Neuronal stem cell (in vitro differentiated cells): ENCODE measurements at regions not wholly inside any gene's neighbourhood (a gene's known extent, or its start where the extent isn't known, plus 50 kb on each side); places are given as distances from the start of the nearest gene placed in this dataset.

Experiments used
- DNase-seq: peaks from one replicate; pipeline ENCODE4 v3.0.0-alpha.2; 2013; ENCODE audit warnings: low spot score
- H2AFZ ChIP-seq: one replicate; pipeline ENCODE4 v1.6.1; 2013; ENCODE audit warnings: mild to moderate bottlenecking, low read length, inconsistent platforms
- H2AK5ac ChIP-seq: 2 replicates; pipeline ENCODE4 v1.6.1; 2013; ENCODE audit warnings: low read depth, mild to moderate bottlenecking, inconsistent platforms, low read length, moderate library complexity, mixed read lengths
- H2BK120ac ChIP-seq: 2 replicates; pipeline ENCODE4 v1.6.1; 2013; ENCODE audit warnings: low read depth, mild to moderate bottlenecking, inconsistent platforms, low read length, moderate library complexity, mixed read lengths
- H2BK12ac ChIP-seq: one replicate; pipeline ENCODE4 v1.6.1; 2013; ENCODE audit warnings: low read length, inconsistent platforms
- H2BK15ac ChIP-seq: 2 replicates; pipeline ENCODE4 v1.6.1; 2013; ENCODE audit warnings: mild to moderate bottlenecking, low read length, inconsistent platforms, mixed read lengths
- H2BK5ac ChIP-seq: one replicate; pipeline ENCODE4 v1.6.1; 2013; ENCODE audit warnings: inconsistent platforms, mild to moderate bottlenecking, low read length, moderate library complexity
- H3K14ac ChIP-seq: one replicate; pipeline ENCODE4 v1.6.1; 2013; ENCODE audit warnings: low read length, inconsistent platforms
- H3K18ac ChIP-seq: 2 replicates; pipeline ENCODE4 v1.6.1; 2013; ENCODE audit warnings: low read length, inconsistent platforms
- H3K23ac ChIP-seq: 2 replicates; pipeline ENCODE4 v1.6.1; 2013; ENCODE audit warnings: low read depth, mild to moderate bottlenecking, mixed read lengths, low read length, inconsistent platforms; ENCODE audit not compliant: poor library complexity
- H3K27ac ChIP-seq: replicated peaks from 3 replicates; pipeline ENCODE4 v1.5.1; 2013; ENCODE audit warnings: low read length, inconsistent platforms
- H3K27me3 ChIP-seq, 3 experiments: 2 replicates each; pipeline ENCODE4 v1.6.1; 2013; ENCODE audit warnings: low read length in 3 of 3, mild to moderate bottlenecking in 2 of 3, inconsistent platforms in 1 of 3, low read depth in 1 of 3, mixed read lengths in 1 of 3, moderate library complexity in 1 of 3; ENCODE audit not compliant: control insufficient read depth in 3 of 3, insufficient read depth in 3 of 3
- H3K36me3 ChIP-seq, 2 donors: replicated peaks in 1 of 2; 2 replicates each; pipeline ENCODE4 v1.6.1; 2013; ENCODE audit warnings: low read length in 2 of 2; ENCODE audit not compliant: control insufficient read depth in 2 of 2, insufficient read depth in 2 of 2
- H3K4ac ChIP-seq: 2 replicates; pipeline ENCODE4 v1.6.1; 2013; ENCODE audit warnings: inconsistent platforms, mild to moderate bottlenecking, low read length, moderate library complexity
- H3K4me1 ChIP-seq, 2 donors: 1 replicate in 1 of 2; 2 replicates in 1 of 2; pipeline ENCODE4 v1.6.1; 2013; ENCODE audit warnings: low read length in 2 of 2, low read depth in 1 of 2; ENCODE audit not compliant: control insufficient read depth in 2 of 2, insufficient read depth in 1 of 2
- H3K4me2 ChIP-seq: one replicate; pipeline ENCODE4 v1.6.1; 2013; ENCODE audit warnings: mild to moderate bottlenecking, low read length, inconsistent platforms; ENCODE audit not compliant: insufficient read depth, poor library complexity, severe bottlenecking
- H3K4me3 ChIP-seq, 2 donors: 2 replicates each; pipeline ENCODE4 v1.5.1; 2013; ENCODE audit warnings: low read length in 2 of 2, mild to moderate bottlenecking in 2 of 2, inconsistent platforms in 1 of 2, moderate library complexity in 1 of 2
- H3K79me1 ChIP-seq: one replicate; pipeline ENCODE4 v1.6.1; 2013; ENCODE audit warnings: low read depth, mild to moderate bottlenecking, inconsistent platforms, low read length, moderate library complexity
- H3K9ac ChIP-seq: one replicate; pipeline ENCODE4 v1.6.1; 2013; ENCODE audit warnings: mild to moderate bottlenecking, low read depth, low read length, inconsistent platforms; ENCODE audit not compliant: poor library complexity
- H3K9me3 ChIP-seq, 2 donors: replicated peaks in 1 of 2; 2 replicates each; pipeline versions ENCODE3 to v1.6.1; 2013; ENCODE audit warnings: low read length in 2 of 2, mild to moderate bottlenecking in 2 of 2, inconsistent platforms in 1 of 2, low read depth in 1 of 2, mixed read lengths in 1 of 2, moderate library complexity in 1 of 2; ENCODE audit not compliant: control insufficient read depth in 2 of 2, insufficient read depth in 1 of 2
- H4K8ac ChIP-seq: one replicate; pipeline ENCODE4 v1.6.1; 2013; ENCODE audit warnings: low read depth, mild to moderate bottlenecking, inconsistent platforms, low read length, moderate library complexity
- H4K91ac ChIP-seq: one replicate; pipeline ENCODE4 v1.6.1; 2013; ENCODE audit warnings: low read length, low read depth, mild to moderate bottlenecking, inconsistent platforms; ENCODE audit not compliant: poor library complexity
- WGBS, 2 donors: extraction: QIAGEN DNeasy Blood & Tissue Kit; methylation state at CpG; one replicate each; pipeline ENCODE4 v1.1.7; 2013; ENCODE audit warnings: missing lambda C conversion rate in 2 of 2, mixed read lengths in 1 of 2; ENCODE audit not compliant: insufficient read length in 2 of 2, insufficient replicate concordance in 1 of 2; ENCODE audit errors: extremely low coverage in 2 of 2; 5-methylcytosine and 5-hydroxymethylcytosine counted together

DNA sequence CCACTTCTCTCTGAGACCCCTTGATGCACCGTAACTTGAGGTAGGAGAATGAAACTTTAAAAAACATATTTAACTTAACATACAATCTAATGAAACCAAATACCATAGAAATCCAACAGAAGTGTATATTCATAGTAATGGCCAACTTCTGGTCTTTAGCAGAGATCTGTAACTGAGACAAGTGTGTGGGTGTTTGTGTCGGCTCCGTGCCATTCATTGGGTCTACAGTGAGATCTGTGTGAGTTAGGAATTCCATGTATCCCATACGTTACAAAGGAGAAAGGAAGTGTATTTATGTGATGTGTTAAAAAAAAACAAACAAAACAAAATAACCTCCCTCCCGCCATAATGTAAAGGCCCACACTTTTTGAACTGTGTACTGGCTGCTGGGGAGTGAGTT, 348.0 kb upstream of the NR3C2 start:
- Histone ChIP-seq H3K27me3 (no peaks in the 10 kb centered on the region), H4K91ac (no peak overlapping the region), H3K4me2 (no peak overlapping the region), H3K4ac (no peak overlapping the region), H3K79me1 (no peaks in the 10 kb centered on the region), H4K8ac (no peak overlapping the region), H3K9me3 (no peaks in the 10 kb centered on the region), H3K23ac (no peak overlapping the region), H2AFZ (no peak overlapping the region), H3K27ac (no peak overlapping the region), H2AK5ac (no peak overlapping the region), H2BK15ac (no peak overlapping the region), H3K14ac (no peak overlapping the region), H3K9ac (no peak overlapping the region), H3K36me3 (no peaks in the 10 kb centered on the region), H2BK12ac (no peak overlapping the region), H2BK5ac (no peak overlapping the region), H3K4me1 (no peaks in the 10 kb centered on the region), H3K18ac (no peak overlapping the region), H3K4me3 (no peak overlapping the region), H2BK120ac (no peak overlapping the region)
- DNase-seq: no peak
- no CpG with 5 or more reads among the region's 5 CpGs for WGBS, 2 donors

DNA sequence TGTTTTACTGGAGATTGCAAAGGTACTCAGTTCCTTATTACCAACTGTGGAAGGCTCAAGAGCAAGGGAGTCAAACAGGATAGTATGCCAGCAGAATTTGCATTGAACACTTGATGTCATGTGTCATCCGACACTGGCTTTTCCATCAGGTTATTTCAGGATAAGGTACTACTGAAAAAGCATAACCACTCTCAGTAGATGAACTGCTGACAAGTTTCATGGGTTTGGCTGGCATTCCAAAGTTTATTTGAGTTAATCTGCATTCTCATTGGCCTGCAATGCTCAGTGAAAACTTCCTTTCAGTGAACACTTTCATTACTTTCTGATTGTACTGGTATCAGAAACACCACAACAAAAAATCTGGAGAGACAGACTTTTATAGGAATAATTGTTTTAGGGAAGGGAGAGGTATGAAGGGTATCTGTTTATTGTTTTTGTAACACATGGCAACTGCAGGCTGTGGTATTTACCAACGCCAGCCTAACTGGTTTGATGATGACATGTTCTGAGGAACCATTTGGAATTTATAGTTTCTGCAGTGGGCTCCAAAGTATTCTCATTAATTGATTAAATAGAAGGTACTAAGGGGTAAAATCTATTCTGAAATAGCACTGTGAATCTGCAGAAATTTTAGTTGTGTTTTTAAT, 345.7 kb upstream of the NR3C2 start:
- no CpG with 5 or more reads among the region's 2 CpGs for WGBS, 2 donors
- no peaks in the 10 kb centered on the region for H3K36me3 ChIP-seq
- H3K27me3 ChIP-seq: no peaks in the 10 kb centered on the region
- no peak overlapping the region for H3K14ac ChIP-seq
- no peak overlapping the region for H2BK5ac ChIP-seq
- no peak overlapping the region for H3K23ac ChIP-seq
- no peak overlapping the region for H4K8ac ChIP-seq
- no peaks in the 10 kb centered on the region for H3K9me3 ChIP-seq
- H2BK12ac ChIP-seq: no peak overlapping the region
- H3K4me1 ChIP-seq: no peaks in the 10 kb centered on the region
- H3K9ac ChIP-seq: no peak overlapping the region
- no peak overlapping the region for H2BK120ac ChIP-seq
- no peaks in the 10 kb centered on the region for H3K79me1 ChIP-seq
- H3K18ac ChIP-seq: no peak overlapping the region
- H4K91ac ChIP-seq: no peak overlapping the region
- no peak overlapping the region for H2BK15ac ChIP-seq
- no peak overlapping the region for H3K4me3 ChIP-seq
- no peak overlapping the region for H3K4me2 ChIP-seq
- H3K27ac ChIP-seq: no peak overlapping the region
- H2AFZ ChIP-seq: no peak overlapping the region
- H3K4ac ChIP-seq: no peak overlapping the region
- no peak for DNase-seq
- no peak overlapping the region for H2AK5ac ChIP-seq

DNA sequence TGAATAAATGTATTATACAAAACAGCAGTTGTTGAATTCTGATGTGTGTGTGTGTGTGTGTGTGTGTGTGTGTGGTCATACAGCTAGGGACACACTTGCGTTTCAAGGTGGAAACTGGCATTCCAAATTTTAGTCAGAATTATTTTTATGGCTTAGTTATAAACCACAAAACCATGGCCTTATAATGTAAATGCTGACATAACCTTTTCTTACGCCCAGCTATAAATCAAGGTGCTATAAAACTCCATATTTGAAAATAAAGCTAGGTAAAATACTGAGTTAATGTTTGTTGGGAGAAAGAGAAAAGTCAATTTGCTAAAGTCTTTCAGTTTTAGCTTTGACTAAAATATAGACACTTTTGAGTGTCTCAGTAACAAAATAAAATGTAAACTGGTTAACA, 345.1 kb upstream of the NR3C2 start:
- no peaks in the 10 kb centered on the region for H3K36me3 ChIP-seq
- no peak overlapping the region for H2AFZ ChIP-seq
- H3K9me3 ChIP-seq: no peaks in the 10 kb centered on the region
- no peaks in the 10 kb centered on the region for H3K79me1 ChIP-seq
- H3K4me2 ChIP-seq: no peak overlapping the region
- no peak overlapping the region for H3K23ac ChIP-seq
- no peak overlapping the region for H4K91ac ChIP-seq
- no peak overlapping the region for H3K4me3 ChIP-seq
- H3K27ac ChIP-seq: no peak overlapping the region
- peaks cover 0 to 3% of the 10 kb centered on the region in 2 donors for H3K4me1 ChIP-seq
- no peak overlapping the region for H3K18ac ChIP-seq
- H2BK15ac ChIP-seq: no peak overlapping the region
- H2BK12ac ChIP-seq: no peak overlapping the region
- H3K27me3 ChIP-seq: no peaks in the 10 kb centered on the region
- H3K14ac ChIP-seq: no peak overlapping the region
- no peak overlapping the region for H2BK5ac ChIP-seq
- DNase-seq: no peak
- H3K4ac ChIP-seq: no peak overlapping the region
- no CpG with 5 or more reads among the region's 2 CpGs for WGBS, 2 donors
- H2AK5ac ChIP-seq: no peak overlapping the region
- no peak overlapping the region for H2BK120ac ChIP-seq
- no peak overlapping the region for H3K9ac ChIP-seq
- H4K8ac ChIP-seq: no peak overlapping the region

DNA sequence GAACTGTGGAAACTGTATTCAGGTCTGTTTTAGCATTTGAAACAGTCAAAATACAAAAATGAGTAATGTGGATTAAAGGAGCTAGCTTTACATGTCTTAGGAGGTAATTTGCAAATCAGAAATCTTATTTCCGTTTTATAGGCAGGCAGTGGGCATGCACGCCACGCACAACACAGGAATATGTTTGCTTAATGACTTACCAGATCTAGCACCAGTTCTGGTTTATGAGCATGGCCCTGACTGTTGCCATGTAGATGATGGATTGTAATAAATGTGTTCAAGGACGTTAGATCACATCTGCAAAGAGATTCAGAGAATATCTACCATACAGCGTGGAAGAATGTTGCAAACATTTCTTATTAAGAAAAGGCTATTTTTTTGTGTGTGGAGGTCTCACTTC, 344.5 kb upstream of the NR3C2 start:
- Histone ChIP-seq H3K23ac (no peak overlapping the region), H2BK12ac (no peak overlapping the region), H3K18ac (no peak overlapping the region), H2BK5ac (no peak overlapping the region), H4K91ac (no peak overlapping the region), H3K9ac (no peak overlapping the region), H2BK120ac (no peak overlapping the region), H2AFZ (no peak overlapping the region), H3K14ac (no peak overlapping the region), H4K8ac (no peak overlapping the region), H3K27ac (no peak overlapping the region), H3K9me3 (no peaks in the 10 kb centered on the region), H3K4me3 (no peak overlapping the region), H3K4ac (no peak overlapping the region), H3K4me2 (no peak overlapping the region), H2AK5ac (no peak overlapping the region), H3K79me1 (no peaks in the 10 kb centered on the region), H3K36me3 (no peaks in the 10 kb centered on the region), H2BK15ac (no peak overlapping the region), H3K27me3 (no peaks in the 10 kb centered on the region), H3K4me1 (peaks cover 0 to 6% of the 10 kb centered on the region in 2 donors)
- WGBS, 2 donors: no CpG with 5 or more reads among the region's 5 CpGs
- no peak for DNase-seq
